Ascending aorta (tissue), 2 donors: ENCODE measurements at regions not wholly inside any gene's neighbourhood (a gene's known extent, or its start where the extent isn't known, plus 50 kb on each side); places are given as distances from the start of the nearest gene placed in this dataset.

Experiments
- DNase-seq, 2 donors: peaks; one replicate each; pipeline ENCODE4 v3.0.0-alpha.2; 2019; ENCODE audit warnings: low spot score in 2 of 2
- H3K27ac ChIP-seq, 2 donors: fragments of 200-600 bp; sonication (generic); one replicate each; pipeline ENCODE4 v1.5.1; 2016 to 2017; ENCODE audit warnings: mild to moderate bottlenecking in 1 of 2
- H3K27me3 ChIP-seq: fragments of 200-600 bp; sonication (generic); one replicate; pipeline ENCODE4 v1.5.1; 2017
- H3K36me3 ChIP-seq, 2 donors: fragments of 200-600 bp; sonication (generic); one replicate each; pipeline ENCODE4 v1.5.1; 2016
- H3K4me1 ChIP-seq, 2 donors: fragments of 200-600 bp; sonication (generic); one replicate each; pipeline ENCODE4 v1.5.1; 2016 to 2017; ENCODE audit warnings: mild to moderate bottlenecking in 1 of 2
- H3K4me3 ChIP-seq, 2 donors: fragments of 200-600 bp; sonication (generic); one replicate each; pipeline ENCODE4 v1.5.1; 2016 to 2017; ENCODE audit warnings: mild to moderate bottlenecking in 1 of 2
- H3K9me3 ChIP-seq, 2 donors: fragments of 200-600 bp; sonication (generic); one replicate each; pipeline ENCODE4 v1.5.1; 2016
- CTCF ChIP-seq, 3 experiments: fragments of 200-600 bp in 2 of 3; fragments of 450-650 bp in 1 of 3; sonication (generic) in 2 of 3; IDR thresholded peaks; one replicate each; pipeline ENCODE4 v1.5.1; 2016 to 2019; ENCODE audit warnings: antibody characterized with exemption in 3 of 3, mild to moderate bottlenecking in 1 of 3, moderate library complexity in 1 of 3
- intact Hi-C: fragments of 100-400 bp; cut with DNase I; formaldehyde crosslinking; loops from one replicate; pipeline ENCODE4 v1.15.1; 2023

- H3K27ac ChIP-seq, result no peak overlapping the region
- intact Hi-C loops, result no loop called here
- no peaks in the 10 kb centered on the region for H3K4me1 ChIP-seq
- no peak for TF ChIP-seq CTCF (IDR thresholded peaks at IDR 0.05)
- no peak overlapping the region for H3K4me3 ChIP-seq
- no peaks in the 10 kb centered on the region for H3K9me3 ChIP-seq
- no peak for DNase-seq
- no peaks in the 10 kb centered on the region for H3K27me3 ChIP-seq
- H3K36me3 ChIP-seq, result no peaks in the 10 kb centered on the region
These were observed 463.5 kb downstream of the RASEF start for GRCh38 chr9:82599336-82599949.

- H3K4me3 ChIP-seq, result no peak overlapping the region
- no peak for DNase-seq
- TF ChIP-seq CTCF (IDR thresholded peaks at IDR 0.05), result no peak
- H3K9me3 ChIP-seq, result no peaks in the 10 kb centered on the region
- intact Hi-C loops, result no loop called here
- H3K27me3 ChIP-seq, result no peaks in the 10 kb centered on the region
- H3K4me1 ChIP-seq, result no peaks in the 10 kb centered on the region
- no peaks in the 10 kb centered on the region for H3K36me3 ChIP-seq
- H3K27ac ChIP-seq, result no peak overlapping the region
These were observed 462.2 kb downstream of the RASEF start for GRCh38 chr9:82600536-82601292.

- Histone ChIP-seq H3K4me3 (no peak overlapping the region), H3K27ac (no peak overlapping the region), H3K9me3 (no peaks in the 10 kb centered on the region), H3K36me3 (no peaks in the 10 kb centered on the region), H3K27me3 (no peaks in the 10 kb centered on the region), H3K4me1 (no peaks in the 10 kb centered on the region)
- intact Hi-C loops, result no loop called here
- TF ChIP-seq CTCF (IDR thresholded peaks at IDR 0.05), result no peak
- no peak for DNase-seq
These were observed 461.6 kb downstream of the RASEF start for GRCh38 chr9:82601293-82601771.

GRCh38 chr9:82604947-82605656, 457.8 kb downstream of the RASEF start:
- Histone ChIP-seq H3K27me3 (no peaks in the 10 kb centered on the region), H3K9me3 (no peaks in the 10 kb centered on the region), H3K4me1 (no peaks in the 10 kb centered on the region), H3K27ac (no peak overlapping the region), H3K4me3 (no peak overlapping the region), H3K36me3 (no peaks in the 10 kb centered on the region)
- intact Hi-C loops, result no loop called here
- no peak for DNase-seq
- TF ChIP-seq CTCF (IDR thresholded peaks at IDR 0.05), result no peak

GRCh38 chr9:82605657-82606031, 457.3 kb downstream of the RASEF start:
- Histone ChIP-seq H3K4me3 (no peak overlapping the region), H3K4me1 (no peaks in the 10 kb centered on the region), H3K9me3 (no peaks in the 10 kb centered on the region), H3K27me3 (no peaks in the 10 kb centered on the region), H3K36me3 (no peaks in the 10 kb centered on the region), H3K27ac (no peak overlapping the region)
- intact Hi-C loops, result no loop called here
- TF ChIP-seq CTCF (IDR thresholded peaks at IDR 0.05), result no peak
- no peak for DNase-seq
